Ishikawa (cell line): ENCODE measurements at regions not wholly inside any gene's neighbourhood (a gene's known extent, or its start where the extent isn't known, plus 50 kb on each side); places are given as distances from the start of the nearest gene placed in this dataset.

Experiments used
- FOXM1 ChIP-seq: IDR thresholded peaks from 2 replicates; pipeline ENCODE4 v1.6.1; 2012; ENCODE audit warnings: low read depth, borderline replicate concordance
- REST ChIP-seq: IDR thresholded peaks from 2 replicates; pipeline ENCODE4 v1.6.1; 2012; ENCODE audit warnings: low read depth, mild to moderate bottlenecking
- TAF1 ChIP-seq: IDR thresholded peaks from 2 replicates; pipeline ENCODE4 v1.6.1; 2012; ENCODE audit warnings: low read depth, mild to moderate bottlenecking

GRCh38 chr7:98697083-98697482, 80.0 kb downstream of the NPTX2 start:
- no peak for TF ChIP-seq REST
- no peak for TF ChIP-seq FOXM1
- no peak for TF ChIP-seq TAF1
